OCI-LY3 (cell line): ENCODE measurements at regions not wholly inside any gene's neighbourhood (a gene's known extent, or its start where the extent isn't known, plus 50 kb on each side); places are given as distances from the start of the nearest gene placed in this dataset.

Source experiments
- CTCF ChIP-seq: fragments of 200-600, 300-600 bp; sonication (generic); IDR thresholded peaks from 2 replicates; pipeline ENCODE4 v1.5.1; 2014; ENCODE audit warnings: antibody characterized with exemption, low read length, low read depth
- EZH2phosphoT487 ChIP-seq: fragments of 200-600 bp; shearing (Covaris generic); IDR thresholded peaks from 2 replicates; pipeline ENCODE4 v1.6.1; 2018; ENCODE audit warnings: antibody characterized with exemption, mixed run types, low read depth

- TF ChIP-seq CTCF, result no peak
- TF ChIP-seq EZH2phosphoT487, result no peak
These were observed 574.4 kb downstream of the TNS3 start for GRCh38 chr7:47007471-47007870.
